H9 (cell line): ENCODE measurements at regions not wholly inside any gene's neighbourhood (a gene's known extent, or its start where the extent isn't known, plus 50 kb on each side); places are given as distances from the start of the nearest gene placed in this dataset.

ENCODE experiments used
- DNase-seq: peaks from one replicate; pipeline ENCODE4 v3.0.0-alpha.2; 2017
- H2AFZ ChIP-seq: one replicate; pipeline ENCODE4 v1.6.1; 2013; ENCODE audit warnings: mild to moderate bottlenecking, low read length, control low read depth, moderate library complexity
- H2AK5ac ChIP-seq: 2 replicates; pipeline ENCODE4 v1.6.1; 2013; ENCODE audit warnings: low read length, control low read depth, mixed read lengths; ENCODE audit not compliant: insufficient read length
- H2BK120ac ChIP-seq: one replicate; pipeline ENCODE4 v1.6.1; 2013; ENCODE audit warnings: low read depth, mild to moderate bottlenecking, low read length, control low read depth, inconsistent platforms; ENCODE audit not compliant: poor library complexity, severe bottlenecking
- H2BK12ac ChIP-seq: 2 replicates; pipeline ENCODE4 v1.6.1; 2013; ENCODE audit warnings: low read length, control low read depth, mixed read lengths, low read depth; ENCODE audit not compliant: insufficient read length
- H2BK15ac ChIP-seq: 2 replicates; pipeline ENCODE4 v1.6.1; 2013; ENCODE audit warnings: low read depth, low read length, control low read depth
- H2BK20ac ChIP-seq: one replicate; pipeline ENCODE4 v1.6.1; 2013; ENCODE audit warnings: low read depth, mild to moderate bottlenecking, low read length, control low read depth, inconsistent platforms; ENCODE audit not compliant: poor library complexity, severe bottlenecking
- H2BK5ac ChIP-seq: 2 replicates; pipeline ENCODE4 v1.6.1; 2013; ENCODE audit warnings: low read length, control low read depth, mixed read lengths; ENCODE audit not compliant: insufficient read length
- H3K14ac ChIP-seq: 2 replicates; pipeline ENCODE4 v1.6.1; 2013; ENCODE audit warnings: low read length, control low read depth; ENCODE audit not compliant: insufficient read depth
- H3K18ac ChIP-seq: 2 replicates; pipeline ENCODE4 v1.6.1; 2013; ENCODE audit warnings: low read depth, mild to moderate bottlenecking, mixed read lengths, low read length, control low read depth; ENCODE audit not compliant: insufficient read length
- H3K23ac ChIP-seq: 2 replicates; pipeline ENCODE4 v1.6.1; 2013; ENCODE audit warnings: low read length, control low read depth, mixed read lengths, low read depth; ENCODE audit not compliant: insufficient read length
- H3K23me2 ChIP-seq: 2 replicates; pipeline ENCODE4 v1.6.1; 2013; ENCODE audit warnings: low read depth, mild to moderate bottlenecking, mixed read lengths, low read length, control low read depth; ENCODE audit not compliant: insufficient read length, poor library complexity, severe bottlenecking
- H3K27ac ChIP-seq: 2 replicates; pipeline ENCODE4 v1.5.1; 2013; ENCODE audit warnings: low read length, control low read depth, mixed read lengths, low read depth; ENCODE audit not compliant: insufficient read length
- H3K27me3 ChIP-seq: 2 replicates; pipeline ENCODE4 v1.6.1; 2013; ENCODE audit warnings: low read length, control low read depth, inconsistent platforms; ENCODE audit not compliant: insufficient read depth
- H3K4ac ChIP-seq: 2 replicates; pipeline ENCODE4 v1.6.1; 2013; ENCODE audit warnings: low read depth, mild to moderate bottlenecking, control low read depth, inconsistent platforms, low read length, moderate library complexity
- H3K4me1 ChIP-seq: 2 replicates; pipeline ENCODE4 v1.6.1; 2013; ENCODE audit warnings: low read length, control low read depth, inconsistent platforms; ENCODE audit not compliant: insufficient read depth
- H3K4me2 ChIP-seq: 2 replicates; pipeline ENCODE4 v1.6.1; 2013; ENCODE audit warnings: low read length, control low read depth, mixed read lengths; ENCODE audit not compliant: insufficient read length, insufficient read depth
- H3K56ac ChIP-seq: 2 replicates; pipeline ENCODE4 v1.6.1; 2013; ENCODE audit warnings: low read depth, mild to moderate bottlenecking, mixed read lengths, low read length, control low read depth; ENCODE audit not compliant: insufficient read length
- H3K79me1 ChIP-seq: 2 replicates; pipeline ENCODE4 v1.6.1; 2013; ENCODE audit warnings: low read depth, mild to moderate bottlenecking, moderate library complexity, low read length, control low read depth, inconsistent platforms; ENCODE audit not compliant: insufficient read depth, poor library complexity, severe bottlenecking
- H3K79me2 ChIP-seq: 2 replicates; pipeline ENCODE4 v1.6.1; 2013; ENCODE audit warnings: low read length, control low read depth, inconsistent platforms; ENCODE audit not compliant: insufficient read depth
- H3K9ac ChIP-seq: 2 replicates; pipeline ENCODE4 v1.6.1; 2013; ENCODE audit warnings: low read length, control low read depth, mixed read lengths; ENCODE audit not compliant: insufficient read length; ENCODE audit errors: extremely low read depth
- H3K9me3 ChIP-seq: one replicate; pipeline ENCODE4 v1.6.1; 2013; ENCODE audit warnings: low read depth, low read length, inconsistent platforms; ENCODE audit not compliant: control insufficient read depth
- H3T11ph ChIP-seq: one replicate; pipeline ENCODE4 v1.6.1; 2013; ENCODE audit warnings: mild to moderate bottlenecking, low read length, control low read depth, inconsistent platforms
- H4K20me1 ChIP-seq: one replicate; pipeline ENCODE4 v1.6.1; 2013; ENCODE audit not compliant: control insufficient read depth, insufficient read length, insufficient read depth
- H4K5ac ChIP-seq: 2 replicates; pipeline ENCODE4 v1.6.1; 2013; ENCODE audit warnings: low read depth, mild to moderate bottlenecking, mixed read lengths, low read length, control low read depth; ENCODE audit not compliant: insufficient read length
- H4K8ac ChIP-seq: replicated peaks from 2 replicates; pipeline ENCODE4 v1.6.1; 2013; ENCODE audit warnings: low read length, control low read depth, mixed read lengths, low read depth; ENCODE audit not compliant: insufficient read length
- H4K91ac ChIP-seq: 2 replicates; pipeline ENCODE4 v1.6.1; 2013; ENCODE audit warnings: low read depth, mild to moderate bottlenecking, moderate library complexity, mixed read lengths, low read length, control low read depth; ENCODE audit not compliant: insufficient read length
- H3K27ac Mint-ChIP-seq, 3 experiments: 2 replicates in 2 of 3; 3 replicates in 1 of 3; pipeline ENCODE4 v1.8.0; 2020 to 2021; ENCODE audit warnings: mixed read lengths in 3 of 3, mild to moderate bottlenecking in 1 of 3, moderate library complexity in 1 of 3
- H3K27me3 Mint-ChIP-seq: 2 replicates; pipeline ENCODE4 v1.8.0; 2021; ENCODE audit warnings: low read depth, mild to moderate bottlenecking, moderate library complexity, mixed read lengths
- H3K36me3 Mint-ChIP-seq, 3 experiments: 2 replicates in 2 of 3; 3 replicates in 1 of 3; pipeline ENCODE4 v1.8.0; 2020 to 2021; ENCODE audit warnings: low read depth in 3 of 3, mixed read lengths in 3 of 3; ENCODE audit not compliant: insufficient read depth in 1 of 3
- H3K4me1 Mint-ChIP-seq, 2 experiments: 2 replicates each; pipeline ENCODE4 v1.8.0; 2020; ENCODE audit warnings: mixed read lengths in 2 of 2
- H3K4me3 Mint-ChIP-seq, 2 experiments: 2 replicates in 1 of 2; 3 replicates in 1 of 2; pipeline ENCODE4 v1.8.0; 2020 to 2021; ENCODE audit warnings: mild to moderate bottlenecking in 2 of 2, mixed read lengths in 2 of 2, moderate library complexity in 1 of 2
- H3K9me3 Mint-ChIP-seq, 2 experiments: 2 replicates in 1 of 2; 3 replicates in 1 of 2; pipeline ENCODE4 v1.8.0; 2020; ENCODE audit warnings: mild to moderate bottlenecking in 2 of 2, mixed read lengths in 2 of 2, moderate library complexity in 1 of 2
- CTCF ChIP-seq: fragments of 200-600 bp; sonication (generic); conservative IDR thresholded peaks from 3 replicates; pipeline ENCODE4 v1.8.0; 2021; ENCODE audit warnings: antibody characterized with exemption, mild to moderate bottlenecking
- WGBS: extraction: QIAGEN DNeasy Blood & Tissue Kit; methylation state at CpG from one replicate; pipeline ENCODE4 v1.1.7; 2013; ENCODE audit warnings: missing lambda C conversion rate, low lambda C conversion rate, mixed read lengths; ENCODE audit not compliant: insufficient read length; ENCODE audit errors: extremely low coverage; 5-methylcytosine and 5-hydroxymethylcytosine counted together

- Histone ChIP-seq H3K14ac (no peak overlapping the region), H3K4ac (no peak overlapping the region), H4K91ac (no peak overlapping the region), H2BK12ac (no peak overlapping the region), H3K27me3 (no peaks in the 10 kb centered on the region), H3K79me1 (no peaks in the 10 kb centered on the region), H3T11ph (no peak overlapping the region), H2BK5ac (no peak overlapping the region), H3K18ac (no peak overlapping the region), H4K5ac (no peak overlapping the region), H3K79me2 (no peaks in the 10 kb centered on the region), H2BK20ac (no peak overlapping the region), H2AK5ac (no peak overlapping the region), H4K8ac (no peak overlapping the region), H2AFZ (no peak overlapping the region), H4K20me1 (no peaks in the 10 kb centered on the region), H3K23me2 (no peaks in the 10 kb centered on the region), H3K9me3 (no peaks in the 10 kb centered on the region), H3K4me2 (no peak overlapping the region), H3K23ac (no peak overlapping the region), H3K4me1 (no peaks in the 10 kb centered on the region), H2BK15ac (no peak overlapping the region), H3K9ac (no peak overlapping the region), H2BK120ac (no peak overlapping the region), H3K27ac (no peak overlapping the region), H3K56ac (no peak overlapping the region)
- no peaks in the 10 kb centered on the region for H3K4me1 Mint-ChIP-seq
- TF ChIP-seq CTCF = no peak
- no CpG with 5 or more reads among the region's 2 CpGs for WGBS
- no peaks in the 10 kb centered on the region; the same call in 1 of the 2 replicates for H3K27me3 Mint-ChIP-seq
- H3K36me3 Mint-ChIP-seq = no peaks in the 10 kb centered on the region
- DNase-seq = no peak
- no peak overlapping the region for H3K4me3 Mint-ChIP-seq
- no peak overlapping the region for H3K27ac Mint-ChIP-seq
- H3K9me3 Mint-ChIP-seq = peaks cover 0 to 2% of the 10 kb centered on the region in 2 experiments; a peak in 2 of 5 replicates
Measured at GRCh38 chr6:147839708-147840610, 331.5 kb downstream of the SAMD5 start.
